Mesothelial cell of epicardium (in vitro differentiated cells): ENCODE measurements at regions not wholly inside any gene's neighbourhood (a gene's known extent, or its start where the extent isn't known, plus 50 kb on each side); places are given as distances from the start of the nearest gene placed in this dataset.
A peak's percentile ranks its signal among the peaks of the same experiment; 100 is the strongest.

Experiments used
- DNase-seq, 2 experiments: peaks; one replicate each; pipeline ENCODE4 v3.0.0; 2021; ENCODE audit warnings: low spot score in 2 of 2; ENCODE audit not compliant: unreplicated experiment in 2 of 2
- H3K27ac Mint-ChIP-seq: 2 replicates; pipeline ENCODE4 v1.8.0; 2021; ENCODE audit warnings: mixed read lengths
- H3K27me3 Mint-ChIP-seq: 2 replicates; pipeline ENCODE4 v1.8.0; 2021; ENCODE audit warnings: low read depth, mixed read lengths
- H3K36me3 Mint-ChIP-seq: 2 replicates; pipeline ENCODE4 v1.8.0; 2021; ENCODE audit warnings: mixed read lengths
- H3K4me1 Mint-ChIP-seq: 2 replicates; pipeline ENCODE4 v1.8.0; 2021; ENCODE audit warnings: mixed read lengths
- H3K4me3 Mint-ChIP-seq: 2 replicates; pipeline ENCODE4 v1.8.0; 2021; ENCODE audit warnings: mild to moderate bottlenecking, moderate library complexity, mixed read lengths
- H3K9me3 Mint-ChIP-seq: 2 replicates; pipeline ENCODE4 v1.8.0; 2021; ENCODE audit warnings: mixed read lengths
- TF ChIP-seq, protein P1 (sequence below): fragments of 200-600 bp; sonication (generic); IDR thresholded peaks from one replicate; pipeline ENCODE4 v1.5.0; 2021; ENCODE audit warnings: antibody characterized with exemption; ENCODE audit not compliant: unreplicated experiment

DNA sequence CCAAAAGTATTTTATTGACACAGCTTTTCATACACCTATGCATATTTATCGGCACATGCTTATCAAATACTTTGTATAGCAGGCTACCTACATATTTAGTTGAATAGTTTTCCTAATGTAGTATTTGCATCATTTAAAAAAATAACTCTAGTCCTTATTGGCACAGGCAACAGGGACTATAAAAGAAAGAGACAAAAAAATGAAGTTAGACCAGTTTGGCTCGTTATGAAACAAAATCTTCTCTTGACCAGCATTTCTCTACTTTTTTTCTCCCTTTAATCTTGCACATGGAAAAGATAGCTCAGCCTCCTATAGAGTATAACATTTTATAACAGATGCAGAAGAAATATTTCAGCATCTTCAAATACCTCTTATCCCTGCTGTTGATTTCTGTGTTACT, 794.8 kb upstream of the MIR17HG start:
- Mint-ChIP-seq H3K4me3 (peak overlapping the region; percentile 20), H3K27ac (peak overlapping the region; percentile 19), H3K27me3 (no peaks in the 10 kb centered on the region), H3K9me3 (peaks cover 23% of the 10 kb centered on the region), H3K4me1 (peaks cover 13% of the 10 kb centered on the region), H3K36me3 (peaks cover 6% of the 10 kb centered on the region)
- DNase-seq: no peak
- TF ChIP-seq, protein P1, sequence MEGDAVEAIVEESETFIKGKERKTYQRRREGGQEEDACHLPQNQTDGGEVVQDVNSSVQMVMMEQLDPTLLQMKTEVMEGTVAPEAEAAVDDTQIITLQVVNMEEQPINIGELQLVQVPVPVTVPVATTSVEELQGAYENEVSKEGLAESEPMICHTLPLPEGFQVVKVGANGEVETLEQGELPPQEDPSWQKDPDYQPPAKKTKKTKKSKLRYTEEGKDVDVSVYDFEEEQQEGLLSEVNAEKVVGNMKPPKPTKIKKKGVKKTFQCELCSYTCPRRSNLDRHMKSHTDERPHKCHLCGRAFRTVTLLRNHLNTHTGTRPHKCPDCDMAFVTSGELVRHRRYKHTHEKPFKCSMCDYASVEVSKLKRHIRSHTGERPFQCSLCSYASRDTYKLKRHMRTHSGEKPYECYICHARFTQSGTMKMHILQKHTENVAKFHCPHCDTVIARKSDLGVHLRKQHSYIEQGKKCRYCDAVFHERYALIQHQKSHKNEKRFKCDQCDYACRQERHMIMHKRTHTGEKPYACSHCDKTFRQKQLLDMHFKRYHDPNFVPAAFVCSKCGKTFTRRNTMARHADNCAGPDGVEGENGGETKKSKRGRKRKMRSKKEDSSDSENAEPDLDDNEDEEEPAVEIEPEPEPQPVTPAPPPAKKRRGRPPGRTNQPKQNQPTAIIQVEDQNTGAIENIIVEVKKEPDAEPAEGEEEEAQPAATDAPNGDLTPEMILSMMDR: no peak

DNA sequence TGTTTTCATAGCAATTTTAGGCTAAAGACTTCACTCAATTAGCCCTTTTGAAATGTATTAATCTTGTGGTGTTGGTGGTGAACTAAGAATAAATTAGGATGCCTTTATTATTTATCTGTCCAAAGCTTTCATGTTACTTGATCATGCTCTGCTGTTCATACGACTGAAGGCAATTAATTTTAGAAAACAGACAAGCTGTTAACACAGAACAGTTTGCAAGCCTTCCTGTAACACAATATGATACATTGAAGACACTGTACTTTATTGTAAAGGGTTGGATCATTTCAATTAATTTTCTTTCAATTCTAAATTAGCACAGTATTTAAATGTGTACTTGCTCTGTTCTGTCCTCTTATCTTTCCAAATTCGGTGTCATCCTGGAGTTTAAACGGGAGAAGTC, 794.3 kb upstream of the MIR17HG start:
- H3K27me3 Mint-ChIP-seq: no peaks in the 10 kb centered on the region
- H3K4me1 Mint-ChIP-seq: peaks cover 13% of the 10 kb centered on the region
- DNase-seq: no peak
- peak overlapping the region; percentile 19 for H3K27ac Mint-ChIP-seq
- peaks cover 19% of the 10 kb centered on the region for H3K9me3 Mint-ChIP-seq
- H3K36me3 Mint-ChIP-seq: peaks cover 2% of the 10 kb centered on the region
- TF ChIP-seq, protein P1: no peak
- H3K4me3 Mint-ChIP-seq: peak overlapping the region; percentile 20

DNA sequence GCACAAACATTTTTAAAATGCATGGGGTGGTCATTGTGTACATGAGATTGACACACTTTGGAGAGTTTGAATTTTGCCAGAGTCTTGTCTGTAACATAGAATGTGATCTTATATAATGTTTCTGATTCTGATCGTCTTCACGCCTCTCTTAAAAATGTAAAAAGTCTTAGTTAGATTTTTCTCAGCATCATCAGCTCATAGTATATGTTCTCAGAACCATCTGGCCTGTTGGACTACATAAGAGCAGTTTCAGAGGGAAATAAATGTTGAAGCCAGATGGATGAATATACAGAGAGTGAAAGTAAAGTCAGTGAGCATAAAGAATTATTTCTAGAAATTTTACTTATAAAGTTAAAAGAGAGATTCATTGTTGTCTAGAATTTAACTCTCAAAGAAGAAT, 789.9 kb upstream of the MIR17HG start:
- Mint-ChIP-seq H3K36me3 (no peaks in the 10 kb centered on the region), H3K4me3 (no peak overlapping the region), H3K27me3 (no peaks in the 10 kb centered on the region), H3K4me1 (peaks cover 12% of the 10 kb centered on the region), H3K27ac (no peak overlapping the region), H3K9me3 (peaks cover 4% of the 10 kb centered on the region)
- TF ChIP-seq, protein P1: no peak
- no peak for DNase-seq

DNA sequence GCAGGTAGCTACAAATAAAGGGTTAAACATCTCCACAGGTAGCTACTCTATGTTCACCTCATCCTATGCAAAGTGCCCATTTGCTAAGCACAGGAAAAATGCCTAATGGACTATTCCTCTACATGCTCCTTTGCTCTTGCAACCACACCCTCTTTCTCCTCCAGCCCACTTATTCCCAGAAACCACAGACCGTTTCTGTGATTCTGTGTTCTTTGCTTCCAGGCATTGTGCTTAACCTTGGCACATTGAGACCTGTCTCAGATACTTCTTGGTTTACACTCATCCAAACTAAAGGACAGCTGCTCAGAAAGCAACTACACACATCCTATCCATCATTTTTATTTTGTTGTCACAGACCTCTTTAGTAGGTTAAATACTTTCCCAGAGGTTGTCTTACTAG, 785.0 kb upstream of the MIR17HG start:
- H3K27ac Mint-ChIP-seq: no peak overlapping the region
- no peaks in the 10 kb centered on the region for H3K27me3 Mint-ChIP-seq

DNA sequence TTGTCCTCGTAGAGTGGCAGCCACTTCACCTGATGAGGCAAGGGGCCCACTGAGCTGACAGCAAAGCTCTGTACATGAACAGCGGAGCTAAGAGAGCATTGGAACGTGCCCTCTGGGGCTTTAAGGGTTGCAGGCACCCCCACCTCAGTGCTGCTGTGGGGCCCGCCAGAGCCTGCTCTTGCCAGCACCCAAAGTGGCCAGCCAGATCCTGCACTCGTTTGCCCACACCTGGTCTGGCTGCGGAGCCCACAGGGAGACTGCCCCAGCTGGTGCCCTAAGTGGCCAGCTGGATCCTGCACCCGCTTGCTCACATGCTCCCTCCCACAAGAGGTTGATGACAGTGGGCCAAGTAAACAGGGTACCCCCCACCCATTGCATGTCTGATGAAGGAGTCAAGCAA, 783.4 kb upstream of the MIR17HG start:
- H3K27ac Mint-ChIP-seq: no peak overlapping the region
- TF ChIP-seq, protein P1: no peak
- no peaks in the 10 kb centered on the region for H3K36me3 Mint-ChIP-seq
- H3K4me3 Mint-ChIP-seq: no peak overlapping the region
- H3K9me3 Mint-ChIP-seq: peaks cover 3% of the 10 kb centered on the region
- no peak for DNase-seq
- no peaks in the 10 kb centered on the region for H3K27me3 Mint-ChIP-seq
- no peaks in the 10 kb centered on the region for H3K4me1 Mint-ChIP-seq

More for the DNA sequence above, 785.0 kb upstream of the MIR17HG start:
- TF ChIP-seq, protein P1: no peak
- H3K9me3 Mint-ChIP-seq: no peaks in the 10 kb centered on the region
- H3K36me3 Mint-ChIP-seq: no peaks in the 10 kb centered on the region
- no peaks in the 10 kb centered on the region for H3K4me1 Mint-ChIP-seq
- no peak for DNase-seq
- no peak overlapping the region for H3K4me3 Mint-ChIP-seq

DNA sequence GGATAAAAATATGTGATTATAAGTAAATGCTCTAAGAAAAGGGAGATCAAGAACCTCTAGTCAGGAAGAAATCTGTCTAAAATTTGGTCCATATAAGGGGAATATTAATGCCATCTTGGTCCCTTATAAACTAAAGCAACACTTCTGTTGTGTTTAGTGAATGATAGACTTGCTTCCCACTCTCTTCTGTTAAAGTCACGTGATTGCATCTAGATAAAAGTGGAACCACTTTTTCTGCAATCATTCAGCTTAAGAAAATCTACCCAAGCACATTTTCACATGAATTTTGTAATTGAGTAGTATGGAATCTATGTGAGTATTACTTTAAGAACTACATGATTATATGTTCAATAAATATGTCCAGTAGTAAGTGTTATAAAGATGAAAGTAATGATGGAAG, 782.9 kb upstream of the MIR17HG start:
- no peaks in the 10 kb centered on the region for H3K27me3 Mint-ChIP-seq
- TF ChIP-seq, protein P1: no peak
- no peak overlapping the region for H3K27ac Mint-ChIP-seq

More for the DNA sequence above, 782.9 kb upstream of the MIR17HG start:
- H3K4me3 Mint-ChIP-seq: no peak overlapping the region
- DNase-seq: no peak
- H3K4me1 Mint-ChIP-seq: no peaks in the 10 kb centered on the region
- no peaks in the 10 kb centered on the region for H3K36me3 Mint-ChIP-seq
- peaks cover 4% of the 10 kb centered on the region for H3K9me3 Mint-ChIP-seq
